H1 (cell line): ENCODE measurements at regions not wholly inside any gene's neighbourhood (a gene's known extent, or its start where the extent isn't known, plus 50 kb on each side); places are given as distances from the start of the nearest gene placed in this dataset.
"Not testable (repeated sequence)": the region's sequence is repeated elsewhere in the genome, so short reads cannot be mapped to it uniquely, and the experiment has no call there.

Experiments
- CTCF ChIA-PET: fragments of 300-600 bp; sonication (Branson Sonifier 250); formaldehyde crosslinking; loops from one replicate; lab custom pipeline; 2021; ENCODE audit not compliant: partially characterized antibody; lab: Charles Lee
- POLR2A ChIA-PET: fragments of 300-600 bp; sonication (Branson Sonifier 250); formaldehyde crosslinking; loops from one replicate; lab custom pipeline; 2021; ENCODE audit warnings: inconsistent platforms; ENCODE audit not compliant: partially characterized antibody; lab: Charles Lee
- DNase-seq, 2 experiments: peaks; one replicate each; pipeline versions ENCODE4 v3.0.0 to v3.0.0-alpha.2; 2010 to 2022; ENCODE audit warnings: low spot score in 2 of 2, low read depth in 1 of 2, mixed read lengths in 1 of 2
- FAIRE-seq: peaks from 2 replicates; lab custom pipeline; 2011; peaks lifted over from hg19 to GRCh38; lab: Jason Lieb, UNC
- H2AFZ ChIP-seq: 2 replicates; pipeline ENCODE4 v1.8.1; 2012; ENCODE audit warnings: low read length, inconsistent platforms
- H2AK5ac ChIP-seq: 2 replicates; pipeline ENCODE4 v1.6.1; 2013; ENCODE audit warnings: low read depth, low read length
- H2BK120ac ChIP-seq: replicated peaks from 2 replicates; pipeline ENCODE3; 2013; ENCODE audit warnings: low read depth, low read length, inconsistent platforms
- H2BK12ac ChIP-seq: 2 replicates; pipeline ENCODE4 v1.6.1; 2013; ENCODE audit warnings: low read depth, low read length
- H2BK15ac ChIP-seq: 2 replicates; pipeline ENCODE4 v1.6.1; 2013; ENCODE audit warnings: low read length
- H2BK20ac ChIP-seq: 2 replicates; pipeline ENCODE4 v1.6.1; 2013; ENCODE audit warnings: low read length
- H2BK5ac ChIP-seq: 2 replicates; pipeline ENCODE4 v1.6.1; 2013; ENCODE audit warnings: low read depth, low read length
- H3K14ac ChIP-seq: 2 replicates; pipeline ENCODE4 v1.6.1; 2013; ENCODE audit warnings: inconsistent platforms; ENCODE audit not compliant: insufficient read length
- H3K18ac ChIP-seq: 2 replicates; pipeline ENCODE4 v1.6.1; 2013; ENCODE audit warnings: low read length; ENCODE audit errors: extremely low read depth
- H3K23ac ChIP-seq: 2 replicates; pipeline ENCODE4 v1.6.1; 2013; ENCODE audit warnings: inconsistent platforms; ENCODE audit not compliant: insufficient read length
- H3K23me2 ChIP-seq: 2 replicates; pipeline ENCODE4 v1.6.1; 2013; ENCODE audit warnings: low read depth, low read length
- H3K27ac ChIP-seq: 2 replicates; pipeline ENCODE4 v1.6.1; 2011; ENCODE audit warnings: low read depth, low read length, inconsistent platforms
- H3K27me3 ChIP-seq, 4 experiments: replicated peaks in 1 of 4; 1 replicate in 1 of 4; 2 replicates in 3 of 4; pipeline versions ENCODE4 v1.6.1 to v1.8.1; 2011 to 2013; ENCODE audit warnings: low read length in 3 of 4, mild to moderate bottlenecking in 3 of 4, inconsistent platforms in 2 of 4, mixed read lengths in 2 of 4, moderate library complexity in 1 of 4; ENCODE audit not compliant: control insufficient read depth in 3 of 4, insufficient read depth in 3 of 4; ENCODE audit errors: extremely low read depth in 1 of 4
- H3K36me3 ChIP-seq, 4 experiments: 2 replicates each; pipeline versions ENCODE4 v1.6.1 to v1.8.1; 2011 to 2013; ENCODE audit warnings: mild to moderate bottlenecking in 4 of 4, low read length in 3 of 4, moderate library complexity in 2 of 4, control low read depth in 1 of 4, inconsistent platforms in 1 of 4; ENCODE audit not compliant: insufficient read depth in 4 of 4, control insufficient read depth in 2 of 4
- H3K4ac ChIP-seq: replicated peaks from 2 replicates; pipeline ENCODE3; 2013; ENCODE audit warnings: low read length, low read depth, mixed read lengths, inconsistent platforms; ENCODE audit not compliant: insufficient read length
- H3K4me1 ChIP-seq, 4 experiments: replicated peaks in 1 of 4; 1 replicate in 1 of 4; 2 replicates in 3 of 4; pipeline versions ENCODE4 v1.6.1 to v1.8.1; 2011 to 2013; ENCODE audit warnings: low read length in 3 of 4, inconsistent platforms in 2 of 4, mixed read lengths in 1 of 4; ENCODE audit not compliant: insufficient read depth in 4 of 4, control insufficient read depth in 3 of 4
- H3K4me2 ChIP-seq, 2 experiments: 2 replicates each; pipeline versions ENCODE4 v1.6.1 to v1.8.1; 2011 to 2013; ENCODE audit warnings: low read depth in 2 of 2, low read length in 2 of 2, control low read depth in 1 of 2, inconsistent platforms in 1 of 2, mild to moderate bottlenecking in 1 of 2; ENCODE audit not compliant: insufficient read depth in 1 of 2
- H3K4me3 ChIP-seq, 4 experiments: fragments of 200-600, 300-600 bp in 1 of 4; sonication (generic), shearing (Covaris generic), sonication (Bioruptor Twin) in 1 of 4; 2 replicates each; pipeline versions ENCODE4 v1.5.1 to v1.8.1; 2011 to 2016; ENCODE audit warnings: low read length in 4 of 4, low read depth in 3 of 4, control low read depth in 2 of 4, inconsistent platforms in 2 of 4, mild to moderate bottlenecking in 2 of 4, mixed read lengths in 1 of 4, moderate library complexity in 1 of 4; ENCODE audit not compliant: insufficient read depth in 2 of 4; ENCODE audit errors: extremely low read depth in 1 of 4
- H3K56ac ChIP-seq: replicated peaks from 2 replicates; pipeline ENCODE3; 2013; ENCODE audit warnings: low read depth, mild to moderate bottlenecking, mixed read lengths, low read length, inconsistent platforms; ENCODE audit not compliant: insufficient read length
- H3K79me1 ChIP-seq: 2 replicates; pipeline ENCODE4 v1.6.1; 2013; ENCODE audit warnings: low read depth, low read length, control low read depth
- H3K79me2 ChIP-seq, 2 experiments: 2 replicates each; pipeline versions ENCODE4 v1.6.1 to v1.8.1; 2012 to 2013; ENCODE audit warnings: low read length in 2 of 2, mild to moderate bottlenecking in 2 of 2, inconsistent platforms in 1 of 2; ENCODE audit not compliant: insufficient read depth in 2 of 2, control insufficient read depth in 1 of 2
- H3K9ac ChIP-seq, 4 experiments: replicated peaks in 1 of 4; 1 replicate in 1 of 4; 2 replicates in 3 of 4; pipeline versions ENCODE4 v1.6.1 to v1.8.1; 2011 to 2013; ENCODE audit warnings: low read depth in 3 of 4, low read length in 3 of 4, control low read depth in 2 of 4, mild to moderate bottlenecking in 2 of 4, moderate library complexity in 2 of 4, inconsistent platforms in 1 of 4; ENCODE audit errors: extremely low read depth in 1 of 4
- H3K9me3 ChIP-seq, 2 experiments: 2 replicates each; pipeline versions ENCODE4 v1.6.1 to v1.8.1; 2012 to 2013; ENCODE audit warnings: mild to moderate bottlenecking in 2 of 2, moderate library complexity in 2 of 2, control low read depth in 1 of 2, inconsistent platforms in 1 of 2, low read depth in 1 of 2, low read length in 1 of 2, mixed read lengths in 1 of 2; ENCODE audit not compliant: insufficient read depth in 2 of 2
- H4K20me1 ChIP-seq, 2 experiments: replicated peaks in 1 of 2; 2 replicates each; pipeline versions ENCODE3 to v1.8.1; 2011 to 2013; ENCODE audit warnings: inconsistent platforms in 2 of 2, low read length in 2 of 2, mild to moderate bottlenecking in 1 of 2; ENCODE audit not compliant: insufficient read depth in 2 of 2, control insufficient read depth in 1 of 2
- H4K5ac ChIP-seq: 2 replicates; pipeline ENCODE4 v1.6.1; 2013; ENCODE audit warnings: low read length, low read depth, mixed read lengths, inconsistent platforms; ENCODE audit not compliant: insufficient read length
- H4K8ac ChIP-seq: 2 replicates; pipeline ENCODE4 v1.8.0; 2013; ENCODE audit warnings: mild to moderate bottlenecking, moderate library complexity, low read length, inconsistent platforms; ENCODE audit not compliant: insufficient read depth; ENCODE audit errors: extremely low read depth
- H4K91ac ChIP-seq: replicated peaks from 2 replicates; pipeline ENCODE3; 2013; ENCODE audit warnings: low read length, mixed read lengths, inconsistent platforms; ENCODE audit not compliant: insufficient read length
- WGBS, 2 experiments: shearing (Covaris generic) in 1 of 2; methylation state at CpG; one replicate each; pipeline versions ENCODE4 v1.1.6 to v1.1.7; 2013 to 2015; ENCODE audit warnings: low lambda C conversion rate in 2 of 2, mixed read lengths in 2 of 2, inconsistent platforms in 1 of 2, low coverage in 1 of 2, missing lambda C conversion rate in 1 of 2; ENCODE audit not compliant: insufficient replicate concordance in 2 of 2, insufficient coverage in 1 of 2, insufficient read length in 1 of 2; ENCODE audit errors: extremely low coverage in 1 of 2, missing lambda C conversion rate in 1 of 2; 5-methylcytosine and 5-hydroxymethylcytosine counted together

GRCh38 chr12:59108516-59108915 lies 188.2 kb upstream of the LRIG3 start:
- H3K4me3 ChIP-seq, H2BK20ac ChIP-seq, H2BK15ac ChIP-seq, H3K36me3 ChIP-seq, H4K8ac ChIP-seq, H2BK5ac ChIP-seq, H4K91ac ChIP-seq, H2BK12ac ChIP-seq, H3K27ac ChIP-seq, H2BK120ac ChIP-seq, H3K23me2 ChIP-seq, H4K20me1 ChIP-seq, H2AK5ac ChIP-seq, H3K79me2 ChIP-seq, H3K14ac ChIP-seq, H3K23ac ChIP-seq, H3K9ac ChIP-seq, H3K4me2 ChIP-seq, H3K79me1 ChIP-seq, DNase-seq, H3K9me3 ChIP-seq, H2AFZ ChIP-seq, H3K4ac ChIP-seq, H3K18ac ChIP-seq, H4K5ac ChIP-seq, H3K4me1 ChIP-seq, H3K56ac ChIP-seq, FAIRE-seq, H3K27me3 ChIP-seq, POLR2A ChIA-PET: not testable (repeated sequence)
- 92% methylated on average over 8 of the region's 8 CpGs; no CpG with 5 or more reads in 1 of the 2 experiments for WGBS, 2 experiments
- CTCF ChIA-PET = interaction anchor here (1.5 kb wide), 1 partner anchor 568 kb away, joined by 3 read pairs; no protein-coding TSS in a partner anchor
